ENCODE measurements at regions not wholly inside any gene's neighbourhood (a gene's known extent, or its start where the extent isn't known, plus 50 kb on each side); places are given as distances from the start of the nearest gene placed in this dataset.

DNA sequence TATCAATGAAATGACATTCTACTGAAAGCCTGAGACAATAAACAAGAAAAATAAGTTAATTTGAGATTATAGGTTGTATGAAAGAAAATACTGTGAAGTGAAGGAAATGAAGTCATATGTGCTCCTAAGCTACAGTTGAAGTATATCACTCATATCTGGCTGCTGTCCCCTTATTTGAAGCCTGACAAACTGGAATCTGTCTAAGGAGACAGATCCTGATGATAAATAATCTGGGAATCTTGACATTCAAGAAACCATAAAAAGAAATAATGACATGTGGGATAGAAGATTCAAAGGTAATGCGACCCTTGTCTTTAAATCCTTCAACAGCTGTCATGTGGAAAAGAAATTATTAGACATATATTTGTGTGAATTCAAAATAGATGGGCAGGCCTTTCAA is 424.5 kb upstream of the LMCD1 start:
- H3K27ac ChIP-seq (ENCODE audit: low read depth in 1 of 2, low read length in 2 of 2), result no peak overlapping the region
- H3K4me1 ChIP-seq (ENCODE audit: control insufficient read depth in 4 of 4, insufficient read depth in 4 of 4, low read length in 3 of 4), result no peaks in the 10 kb centered on the region
- no peak for TF ChIP-seq EGR1 (IDR thresholded peaks at IDR 0.05; ENCODE audit: low read depth in 2 of 2)
- no peak for TF ChIP-seq YY1 (IDR thresholded peaks at IDR 0.05)
- TF ChIP-seq RXRA (IDR thresholded peaks at IDR 0.05), result no peak
- TF ChIP-seq FOXA1 (IDR thresholded peaks at IDR 0.05), result no peak
- TF ChIP-seq HNF4G (IDR thresholded peaks at IDR 0.05), result no peak
- H3K27me3 ChIP-seq (ENCODE audit: control insufficient read depth in 4 of 4, insufficient read depth in 4 of 4, low read length in 3 of 4), result no peaks in the 10 kb centered on the region
- H3K4me3 ChIP-seq (ENCODE audit: low read depth in 1 of 3, low read length in 3 of 3), result no peak overlapping the region
- 73% methylated on average over 1 of the region's 1 CpG for WGBS
- H3K9ac ChIP-seq (ENCODE audit: low read depth in 1 of 2, low read length in 2 of 2), result no peak overlapping the region
- H3K9me3 ChIP-seq (ENCODE audit: control insufficient read depth in 4 of 4, low read length in 3 of 4), result no peaks in the 10 kb centered on the region
- no peak for DNase-seq (ENCODE audit: low spot score)
- H3K36me3 ChIP-seq (ENCODE audit: control insufficient read depth in 4 of 4, insufficient read depth in 3 of 4, low read depth in 1 of 4, low read length in 3 of 4), result no peaks in the 10 kb centered on the region

DNA sequence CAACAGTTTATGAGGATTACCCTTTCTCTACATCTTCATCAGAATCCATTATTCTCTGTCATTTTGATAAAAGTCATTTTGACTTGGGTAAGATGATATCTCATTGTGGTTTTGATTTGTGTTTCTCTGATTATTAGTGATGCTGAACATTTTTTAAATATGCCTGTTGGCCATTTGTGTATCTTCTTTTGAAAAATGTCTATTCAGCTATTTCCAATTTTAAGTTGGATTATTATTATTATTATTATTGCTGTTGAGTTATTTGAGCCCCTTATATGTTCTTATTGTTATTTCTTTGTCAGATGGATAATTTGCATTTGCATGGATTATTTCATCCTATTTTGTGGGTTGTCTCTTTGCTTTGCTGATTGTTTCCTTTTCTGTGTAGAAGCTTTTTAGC is 421.2 kb upstream of the LMCD1 start:
- Histone ChIP-seq H3K4me3 (ENCODE audit: low read depth in 1 of 3, low read length in 3 of 3) (no peak overlapping the region), H3K4me1 (ENCODE audit: control insufficient read depth in 4 of 4, insufficient read depth in 4 of 4, low read length in 3 of 4) (no peaks in the 10 kb centered on the region), H3K27ac (ENCODE audit: low read depth in 1 of 2, low read length in 2 of 2) (no peak overlapping the region), H3K27me3 (ENCODE audit: control insufficient read depth in 4 of 4, insufficient read depth in 4 of 4, low read length in 3 of 4) (no peaks in the 10 kb centered on the region), H3K9ac (ENCODE audit: low read depth in 1 of 2, low read length in 2 of 2) (no peak overlapping the region), H3K9me3 (ENCODE audit: control insufficient read depth in 4 of 4, low read length in 3 of 4) (no peaks in the 10 kb centered on the region), H3K36me3 (ENCODE audit: control insufficient read depth in 4 of 4, insufficient read depth in 3 of 4, low read depth in 1 of 4, low read length in 3 of 4) (no peaks in the 10 kb centered on the region)
- DNase-seq (ENCODE audit: low spot score), result no peak
- TF ChIP-seq, protein P1, sequence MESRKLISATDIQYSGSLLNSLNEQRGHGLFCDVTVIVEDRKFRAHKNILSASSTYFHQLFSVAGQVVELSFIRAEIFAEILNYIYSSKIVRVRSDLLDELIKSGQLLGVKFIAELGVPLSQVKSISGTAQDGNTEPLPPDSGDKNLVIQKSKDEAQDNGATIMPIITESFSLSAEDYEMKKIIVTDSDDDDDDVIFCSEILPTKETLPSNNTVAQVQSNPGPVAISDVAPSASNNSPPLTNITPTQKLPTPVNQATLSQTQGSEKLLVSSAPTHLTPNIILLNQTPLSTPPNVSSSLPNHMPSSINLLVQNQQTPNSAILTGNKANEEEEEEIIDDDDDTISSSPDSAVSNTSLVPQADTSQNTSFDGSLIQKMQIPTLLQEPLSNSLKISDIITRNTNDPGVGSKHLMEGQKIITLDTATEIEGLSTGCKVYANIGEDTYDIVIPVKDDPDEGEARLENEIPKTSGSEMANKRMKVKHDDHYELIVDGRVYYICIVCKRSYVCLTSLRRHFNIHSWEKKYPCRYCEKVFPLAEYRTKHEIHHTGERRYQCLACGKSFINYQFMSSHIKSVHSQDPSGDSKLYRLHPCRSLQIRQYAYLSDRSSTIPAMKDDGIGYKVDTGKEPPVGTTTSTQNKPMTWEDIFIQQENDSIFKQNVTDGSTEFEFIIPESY (IDR thresholded peaks at IDR 0.05), result no peak
- TF ChIP-seq YY1 (IDR thresholded peaks at IDR 0.05) (no peak), TAF1 (conservative IDR thresholded peaks at IDR 0.05) (no peak), RXRA (IDR thresholded peaks at IDR 0.05) (no peak), NR2F2 (IDR thresholded peaks at IDR 0.05) (no peak), JUND (IDR thresholded peaks at IDR 0.05) (no peak), SP1 (IDR thresholded peaks at IDR 0.05) (no peak), EGR1 (IDR thresholded peaks at IDR 0.05; ENCODE audit: low read depth in 2 of 2) (no peak), HNF4A (conservative IDR thresholded peaks at IDR 0.05) (no peak), FOXA2 (IDR thresholded peaks at IDR 0.05) (no peak)
- TF ChIP-seq, protein P2, sequence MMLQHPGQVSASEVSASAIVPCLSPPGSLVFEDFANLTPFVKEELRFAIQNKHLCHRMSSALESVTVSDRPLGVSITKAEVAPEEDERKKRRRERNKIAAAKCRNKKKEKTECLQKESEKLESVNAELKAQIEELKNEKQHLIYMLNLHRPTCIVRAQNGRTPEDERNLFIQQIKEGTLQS (IDR thresholded peaks at IDR 0.05), result no peak
- TF ChIP-seq, protein P3, sequence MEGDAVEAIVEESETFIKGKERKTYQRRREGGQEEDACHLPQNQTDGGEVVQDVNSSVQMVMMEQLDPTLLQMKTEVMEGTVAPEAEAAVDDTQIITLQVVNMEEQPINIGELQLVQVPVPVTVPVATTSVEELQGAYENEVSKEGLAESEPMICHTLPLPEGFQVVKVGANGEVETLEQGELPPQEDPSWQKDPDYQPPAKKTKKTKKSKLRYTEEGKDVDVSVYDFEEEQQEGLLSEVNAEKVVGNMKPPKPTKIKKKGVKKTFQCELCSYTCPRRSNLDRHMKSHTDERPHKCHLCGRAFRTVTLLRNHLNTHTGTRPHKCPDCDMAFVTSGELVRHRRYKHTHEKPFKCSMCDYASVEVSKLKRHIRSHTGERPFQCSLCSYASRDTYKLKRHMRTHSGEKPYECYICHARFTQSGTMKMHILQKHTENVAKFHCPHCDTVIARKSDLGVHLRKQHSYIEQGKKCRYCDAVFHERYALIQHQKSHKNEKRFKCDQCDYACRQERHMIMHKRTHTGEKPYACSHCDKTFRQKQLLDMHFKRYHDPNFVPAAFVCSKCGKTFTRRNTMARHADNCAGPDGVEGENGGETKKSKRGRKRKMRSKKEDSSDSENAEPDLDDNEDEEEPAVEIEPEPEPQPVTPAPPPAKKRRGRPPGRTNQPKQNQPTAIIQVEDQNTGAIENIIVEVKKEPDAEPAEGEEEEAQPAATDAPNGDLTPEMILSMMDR (IDR thresholded peaks at IDR 0.05; ENCODE audit: low read depth, low read length, missing input control), result no peak
- TF ChIP-seq, protein P4, sequence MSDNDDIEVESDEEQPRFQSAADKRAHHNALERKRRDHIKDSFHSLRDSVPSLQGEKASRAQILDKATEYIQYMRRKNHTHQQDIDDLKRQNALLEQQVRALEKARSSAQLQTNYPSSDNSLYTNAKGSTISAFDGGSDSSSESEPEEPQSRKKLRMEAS (IDR thresholded peaks at IDR 0.05), result no peak
- TF ChIP-seq, protein P5, sequence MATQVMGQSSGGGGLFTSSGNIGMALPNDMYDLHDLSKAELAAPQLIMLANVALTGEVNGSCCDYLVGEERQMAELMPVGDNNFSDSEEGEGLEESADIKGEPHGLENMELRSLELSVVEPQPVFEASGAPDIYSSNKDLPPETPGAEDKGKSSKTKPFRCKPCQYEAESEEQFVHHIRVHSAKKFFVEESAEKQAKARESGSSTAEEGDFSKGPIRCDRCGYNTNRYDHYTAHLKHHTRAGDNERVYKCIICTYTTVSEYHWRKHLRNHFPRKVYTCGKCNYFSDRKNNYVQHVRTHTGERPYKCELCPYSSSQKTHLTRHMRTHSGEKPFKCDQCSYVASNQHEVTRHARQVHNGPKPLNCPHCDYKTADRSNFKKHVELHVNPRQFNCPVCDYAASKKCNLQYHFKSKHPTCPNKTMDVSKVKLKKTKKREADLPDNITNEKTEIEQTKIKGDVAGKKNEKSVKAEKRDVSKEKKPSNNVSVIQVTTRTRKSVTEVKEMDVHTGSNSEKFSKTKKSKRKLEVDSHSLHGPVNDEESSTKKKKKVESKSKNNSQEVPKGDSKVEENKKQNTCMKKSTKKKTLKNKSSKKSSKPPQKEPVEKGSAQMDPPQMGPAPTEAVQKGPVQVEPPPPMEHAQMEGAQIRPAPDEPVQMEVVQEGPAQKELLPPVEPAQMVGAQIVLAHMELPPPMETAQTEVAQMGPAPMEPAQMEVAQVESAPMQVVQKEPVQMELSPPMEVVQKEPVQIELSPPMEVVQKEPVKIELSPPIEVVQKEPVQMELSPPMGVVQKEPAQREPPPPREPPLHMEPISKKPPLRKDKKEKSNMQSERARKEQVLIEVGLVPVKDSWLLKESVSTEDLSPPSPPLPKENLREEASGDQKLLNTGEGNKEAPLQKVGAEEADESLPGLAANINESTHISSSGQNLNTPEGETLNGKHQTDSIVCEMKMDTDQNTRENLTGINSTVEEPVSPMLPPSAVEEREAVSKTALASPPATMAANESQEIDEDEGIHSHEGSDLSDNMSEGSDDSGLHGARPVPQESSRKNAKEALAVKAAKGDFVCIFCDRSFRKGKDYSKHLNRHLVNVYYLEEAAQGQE (IDR thresholded peaks at IDR 0.05), result no peak
